Activated CD4-positive, alpha-beta T cell treated with anti-CD3 and anti-CD28 coated beads, Interleukin-2, amount 10 ng/mL, durations not matched to agents 7 days and 5 days (primary cell): ENCODE measurements at regions not wholly inside any gene's neighbourhood (a gene's known extent, or its start where the extent isn't known, plus 50 kb on each side); places are given as distances from the start of the nearest gene placed in this dataset.
"Not testable (repeated sequence)": the region's sequence is repeated elsewhere in the genome, so short reads cannot be mapped to it uniquely, and the experiment has no call there.

ENCODE experiments used
- CTCF ChIA-PET: fragments of 350-600 bp; sonication (Branson Sonifier 250); formaldehyde crosslinking; loops from one replicate; lab custom pipeline; 2021; ENCODE audit warnings: antibody characterized with exemption; lab: Charles Lee
- POLR2A ChIA-PET: fragments of 350-600 bp; sonication (Branson Sonifier 250); formaldehyde crosslinking; loops from one replicate; lab custom pipeline; 2021; ENCODE audit warnings: antibody characterized with exemption; lab: Charles Lee
- DNase-seq: peaks from one replicate; pipeline ENCODE4 v3.0.0-alpha.2; 2020
- H3K27ac Mint-ChIP-seq: one replicate; pipeline ENCODE4 v1.8.0; 2021; ENCODE audit warnings: mild to moderate bottlenecking, moderate library complexity, mixed read lengths
- H3K27me3 Mint-ChIP-seq: one replicate; pipeline ENCODE4 v1.8.0; 2021; ENCODE audit warnings: mixed read lengths
- H3K36me3 Mint-ChIP-seq: one replicate; pipeline ENCODE4 v1.8.0; 2021; ENCODE audit warnings: low read depth, mixed read lengths
- H3K4me1 Mint-ChIP-seq: one replicate; pipeline ENCODE4 v1.8.0; 2021; ENCODE audit warnings: mixed read lengths
- H3K4me3 Mint-ChIP-seq: one replicate; pipeline ENCODE4 v1.8.0; 2021; ENCODE audit warnings: mild to moderate bottlenecking, moderate library complexity, mixed read lengths
- H3K9me3 Mint-ChIP-seq: one replicate; pipeline ENCODE4 v1.8.0; 2021; ENCODE audit warnings: mixed read lengths

GRCh38 chr5:105878402-105878801 is 1792.3 kb downstream of the EFNA5 start:
- POLR2A ChIA-PET: no interaction called here
- CTCF ChIA-PET: no interaction called here
- Mint-ChIP-seq H3K36me3 (no peaks in the 10 kb centered on the region), H3K4me3 (no peak overlapping the region), H3K27me3 (no peaks in the 10 kb centered on the region), H3K4me1 (no peaks in the 10 kb centered on the region), H3K27ac (no peak overlapping the region), H3K9me3 (peaks cover 5% of the 10 kb centered on the region)
- DNase-seq: no peak

GRCh38 chr5:105877592-105877991 is 1793.1 kb downstream of the EFNA5 start:
- no peak for DNase-seq
- H3K27ac Mint-ChIP-seq: no peak overlapping the region
- ChIA-PET CTCF (no interaction called here), POLR2A (no interaction called here)
- H3K27me3 Mint-ChIP-seq: no peaks in the 10 kb centered on the region
- H3K4me1 Mint-ChIP-seq: no peaks in the 10 kb centered on the region
- no peak overlapping the region for H3K4me3 Mint-ChIP-seq
- H3K36me3 Mint-ChIP-seq: no peaks in the 10 kb centered on the region
- H3K9me3 Mint-ChIP-seq: peaks cover 5% of the 10 kb centered on the region

- Mint-ChIP-seq H3K27ac (no peak overlapping the region), H3K9me3 (peaks cover 9% of the 10 kb centered on the region), H3K27me3 (no peaks in the 10 kb centered on the region), H3K4me3 (no peak overlapping the region), H3K36me3 (no peaks in the 10 kb centered on the region), H3K4me1 (no peaks in the 10 kb centered on the region)
- ChIA-PET POLR2A (no interaction called here), CTCF (no interaction called here)
- no peak for DNase-seq
Observed at GRCh38 chr5:105874316-105874715, 1796.4 kb downstream of the EFNA5 start.

- no peak overlapping the region for H3K27ac Mint-ChIP-seq
- H3K4me1 Mint-ChIP-seq: no peaks in the 10 kb centered on the region
- H3K27me3 Mint-ChIP-seq: no peaks in the 10 kb centered on the region
- no peak overlapping the region for H3K4me3 Mint-ChIP-seq
- H3K36me3 Mint-ChIP-seq: no peaks in the 10 kb centered on the region
- ChIA-PET CTCF (no interaction called here), POLR2A (no interaction called here)
- peaks cover 9% of the 10 kb centered on the region for H3K9me3 Mint-ChIP-seq
- no peak for DNase-seq
Observed at GRCh38 chr5:105872569-105873270, 1798.0 kb downstream of the EFNA5 start.

GRCh38 chr5:105868038-105868780 is 1802.5 kb downstream of the EFNA5 start:
- no peak overlapping the region for H3K4me3 Mint-ChIP-seq
- H3K27me3 Mint-ChIP-seq: no peaks in the 10 kb centered on the region
- H3K9me3 Mint-ChIP-seq: peaks cover 14% of the 10 kb centered on the region
- DNase-seq: no peak
- POLR2A ChIA-PET: no interaction called here
- H3K27ac Mint-ChIP-seq: no peak overlapping the region
- no peaks in the 10 kb centered on the region for H3K4me1 Mint-ChIP-seq
- CTCF ChIA-PET: no interaction called here
- no peaks in the 10 kb centered on the region for H3K36me3 Mint-ChIP-seq

GRCh38 chr5:105865834-105866233 is 1804.9 kb downstream of the EFNA5 start:
- H3K4me3 Mint-ChIP-seq: no peak overlapping the region
- DNase-seq: no peak
- ChIA-PET POLR2A (no interaction called here), CTCF (no interaction called here)
- H3K27me3 Mint-ChIP-seq: no peaks in the 10 kb centered on the region
- no peaks in the 10 kb centered on the region for H3K36me3 Mint-ChIP-seq
- H3K27ac Mint-ChIP-seq: no peak overlapping the region
- no peaks in the 10 kb centered on the region for H3K4me1 Mint-ChIP-seq
- peaks cover 10% of the 10 kb centered on the region for H3K9me3 Mint-ChIP-seq

- DNase-seq, H3K27me3 Mint-ChIP-seq, H3K9me3 Mint-ChIP-seq, H3K36me3 Mint-ChIP-seq, H3K4me3 Mint-ChIP-seq, H3K4me1 Mint-ChIP-seq, CTCF ChIA-PET, POLR2A ChIA-PET, H3K27ac Mint-ChIP-seq: not testable (repeated sequence)
Observed at GRCh38 chr5:105859350-105859749, 1811.4 kb downstream of the EFNA5 start.

- POLR2A ChIA-PET: no interaction called here
- CTCF ChIA-PET: no interaction called here
- H3K4me1 Mint-ChIP-seq: no peaks in the 10 kb centered on the region
Observed at GRCh38 chr5:105849701-105850100, 1821.0 kb downstream of the EFNA5 start.

GRCh38 chr5:105840800-105841199 is 1829.9 kb downstream of the EFNA5 start:
- Mint-ChIP-seq H3K9me3 (peaks cover 3% of the 10 kb centered on the region), H3K4me3 (no peak overlapping the region), H3K27ac (no peak overlapping the region), H3K4me1 (no peaks in the 10 kb centered on the region), H3K27me3 (no peaks in the 10 kb centered on the region), H3K36me3 (no peaks in the 10 kb centered on the region)
- no peak for DNase-seq
- ChIA-PET POLR2A (no interaction called here), CTCF (no interaction called here)

More at GRCh38 chr5:105849701-105850100, 1821.0 kb downstream of the EFNA5 start:
- no peak overlapping the region for H3K27ac Mint-ChIP-seq
- no peaks in the 10 kb centered on the region for H3K27me3 Mint-ChIP-seq
- peaks cover 2% of the 10 kb centered on the region for H3K9me3 Mint-ChIP-seq
- no peak for DNase-seq
- H3K36me3 Mint-ChIP-seq: no peaks in the 10 kb centered on the region
- no peak overlapping the region for H3K4me3 Mint-ChIP-seq

GRCh38 chr5:105836887-105837286 is 1833.8 kb downstream of the EFNA5 start:
- Mint-ChIP-seq H3K36me3 (no peaks in the 10 kb centered on the region), H3K4me3 (no peak overlapping the region), H3K4me1 (no peaks in the 10 kb centered on the region), H3K27me3 (no peaks in the 10 kb centered on the region), H3K27ac (no peak overlapping the region), H3K9me3 (peaks cover 3% of the 10 kb centered on the region)
- POLR2A ChIA-PET: no interaction called here
- CTCF ChIA-PET: no interaction called here
- no peak for DNase-seq

- ChIA-PET CTCF (no interaction called here), POLR2A (no interaction called here)
- Mint-ChIP-seq H3K27ac (no peak overlapping the region), H3K27me3 (no peaks in the 10 kb centered on the region), H3K36me3 (no peaks in the 10 kb centered on the region), H3K9me3 (peaks cover 2% of the 10 kb centered on the region), H3K4me1 (no peaks in the 10 kb centered on the region), H3K4me3 (no peak overlapping the region)
- DNase-seq: no peak
Observed at GRCh38 chr5:105836268-105836667, 1834.5 kb downstream of the EFNA5 start.

- ChIA-PET CTCF (no interaction called here), POLR2A (no interaction called here)
- Mint-ChIP-seq H3K4me1 (no peaks in the 10 kb centered on the region), H3K27me3 (no peaks in the 10 kb centered on the region), H3K9me3 (no peaks in the 10 kb centered on the region), H3K4me3 (no peak overlapping the region), H3K27ac (no peak overlapping the region), H3K36me3 (no peaks in the 10 kb centered on the region)
- no peak for DNase-seq
Observed at GRCh38 chr5:105828821-105829220, 1841.9 kb downstream of the EFNA5 start.

- H3K27me3 Mint-ChIP-seq: no peaks in the 10 kb centered on the region
- no peak for DNase-seq
- no peaks in the 10 kb centered on the region for H3K4me1 Mint-ChIP-seq
- ChIA-PET CTCF (no interaction called here), POLR2A (no interaction called here)
- no peak overlapping the region for H3K4me3 Mint-ChIP-seq
- peaks cover 7% of the 10 kb centered on the region for H3K9me3 Mint-ChIP-seq
- no peak overlapping the region for H3K27ac Mint-ChIP-seq
- H3K36me3 Mint-ChIP-seq: no peaks in the 10 kb centered on the region
Observed at GRCh38 chr5:105821800-105822199, 1848.9 kb downstream of the EFNA5 start.
